Neural cell (in vitro differentiated cells): ENCODE measurements at regions not wholly inside any gene's neighbourhood (a gene's known extent, or its start where the extent isn't known, plus 50 kb on each side); places are given as distances from the start of the nearest gene placed in this dataset.

Experiments used
- CTCF ChIP-seq: fragments of 450-650 bp; IDR thresholded peaks from 2 replicates; pipeline ENCODE4 v1.5.1; 2014; ENCODE audit warnings: antibody characterized with exemption, mild to moderate bottlenecking, moderate library complexity; ENCODE audit not compliant: poor library complexity, severe bottlenecking
- EP300 ChIP-seq: fragments of 450-650 bp; conservative IDR thresholded peaks from 2 replicates; pipeline ENCODE4 v1.6.1; 2014; ENCODE audit warnings: antibody characterized with exemption, mild to moderate bottlenecking, moderate library complexity; ENCODE audit not compliant: poor library complexity, severe bottlenecking
- EZH2 ChIP-seq: fragments of 200-600, 300-800 bp; shearing (Covaris generic), sonication (generic); IDR thresholded peaks from 2 replicates; pipeline ENCODE4 v1.6.1; 2014; ENCODE audit warnings: antibody characterized with exemption, low read length, borderline replicate concordance, mild to moderate bottlenecking; ENCODE audit not compliant: insufficient read depth, poor library complexity, severe bottlenecking
- MXI1 ChIP-seq: fragments of 450-650 bp; conservative IDR thresholded peaks from 2 replicates; pipeline ENCODE4 v1.6.1; 2014; ENCODE audit warnings: antibody characterized with exemption, mild to moderate bottlenecking; ENCODE audit not compliant: poor library complexity, severe bottlenecking
- POLR2AphosphoS5 ChIP-seq: IDR thresholded peaks from 2 replicates; pipeline ENCODE4 v1.6.1; 2012
- RAD21 ChIP-seq: fragments of 450-650 bp; conservative IDR thresholded peaks from 2 replicates; pipeline ENCODE4 v1.6.1; 2014; ENCODE audit warnings: antibody characterized with exemption, mild to moderate bottlenecking, moderate library complexity
- REST ChIP-seq: IDR thresholded peaks from 2 replicates; pipeline ENCODE4 v1.6.1; 2012; ENCODE audit warnings: borderline replicate concordance
- TAF1 ChIP-seq: IDR thresholded peaks from 2 replicates; pipeline ENCODE4 v1.6.1; 2012; ENCODE audit warnings: low read depth

GRCh38 chr3:187987924-187988323 lies 166.0 kb upstream of the LPP start:
- TF ChIP-seq CTCF, result no peak
- no peak for TF ChIP-seq RAD21
- no peak for TF ChIP-seq EZH2
- TF ChIP-seq MXI1, result no peak
- TF ChIP-seq POLR2AphosphoS5, result no peak
- no peak for TF ChIP-seq TAF1
- no peak for TF ChIP-seq EP300
- TF ChIP-seq REST, result no peak
